GM12878 (cell line): ENCODE measurements at regions not wholly inside any gene's neighbourhood (a gene's known extent, or its start where the extent isn't known, plus 50 kb on each side); places are given as distances from the start of the nearest gene placed in this dataset.

ENCODE experiments used
- ATAC-seq: fragments of 200-7000 bp; cut with Tn5 transposase; 3 replicates; pipeline ENCODE4 v1.9.1; 2020; ENCODE audit warnings: mild to moderate bottlenecking, moderate library complexity
- BruUV-seq: library from RNA; stranded (reverse); fragments of 400-500 nt; replicated peaks from 2 replicates; lab custom pipeline; 2021; lab: Mats Ljungman, UMichigan
- CTCF ChIA-PET: fragments of 300-600 bp; sonication (Branson Sonifier 250); formaldehyde crosslinking; extraction: SDS; loops from one replicate; lab custom pipeline; 2021; ENCODE audit warnings: inconsistent platforms; lab: Yijun Ruan, JAX
- POLR2A ChIA-PET: fragments of 350-600 bp; formaldehyde crosslinking; extraction: SDS; loops from one replicate; lab custom pipeline; 2021; ENCODE audit warnings: inconsistent platforms; lab: Charles Lee
- RAD21 ChIA-PET: fragments of 300-600 bp; sonication (Branson Sonifier 250); formaldehyde crosslinking; loops from one replicate; lab custom pipeline; 2023; ENCODE audit warnings: antibody characterized with exemption; ENCODE audit not compliant: unreplicated experiment; lab: Charles Lee
- SMC1A ChIA-PET: fragments of 300-600 bp; sonication (Branson Sonifier 250); formaldehyde crosslinking; loops from one replicate; lab custom pipeline; 2023; ENCODE audit not compliant: unreplicated experiment, uncharacterized antibody; lab: Charles Lee
- DNase-seq: peaks from one replicate; pipeline ENCODE4 v3.0.0-alpha.2; 2011; ENCODE audit warnings: low read depth, low spot score
- FAIRE-seq: peaks from 3 replicates; lab custom pipeline; 2011; peaks lifted over from hg19 to GRCh38; lab: Jason Lieb, UNC
- H2AFZ ChIP-seq: 2 replicates; pipeline ENCODE4 v1.6.0; 2011; ENCODE audit warnings: low read depth, low read length, control low read depth; ENCODE audit not compliant: control insufficient read depth
- H3K27ac ChIP-seq: 2 replicates; pipeline ENCODE4 v1.5.1; 2011; ENCODE audit warnings: control low read depth; ENCODE audit not compliant: control insufficient read depth, insufficient read depth
- H3K27me3 ChIP-seq, 2 experiments: replicated peaks in 1 of 2; 2 replicates each; pipeline versions ENCODE4 v1.6.0 to v1.6.1; 2011; ENCODE audit warnings: low read length in 1 of 2; ENCODE audit not compliant: control insufficient read depth in 2 of 2, insufficient read depth in 2 of 2
- H3K36me3 ChIP-seq, 2 experiments: 2 replicates each; pipeline ENCODE4 v1.5.1; 2011; ENCODE audit warnings: low read length in 1 of 2; ENCODE audit not compliant: control insufficient read depth in 2 of 2, insufficient read depth in 2 of 2
- H3K4me1 ChIP-seq: 2 replicates; pipeline ENCODE4 v1.6.1; 2011; ENCODE audit warnings: mild to moderate bottlenecking, low read length, moderate library complexity, mixed read lengths; ENCODE audit not compliant: control insufficient read depth, insufficient read depth
- H3K4me2 ChIP-seq: 2 replicates; pipeline ENCODE4 v1.6.0; 2011; ENCODE audit warnings: control low read depth; ENCODE audit not compliant: control insufficient read depth, insufficient read depth
- H3K4me3 ChIP-seq: fragments of 200-600 bp; sonication (generic); 2 replicates; pipeline ENCODE4 v1.5.1; 2016
- H3K79me2 ChIP-seq: 2 replicates; pipeline ENCODE4 v1.6.0; 2011; ENCODE audit warnings: low read length; ENCODE audit not compliant: control insufficient read depth, insufficient read depth
- H3K9ac ChIP-seq: 2 replicates; pipeline ENCODE4 v1.8.0; 2011; ENCODE audit warnings: low read length, control low read depth, mixed read lengths; ENCODE audit not compliant: control insufficient read depth, insufficient read depth
- H3K9me3 ChIP-seq: replicated peaks from 3 replicates; pipeline ENCODE4 v1.5.1; 2011; ENCODE audit warnings: mild to moderate bottlenecking, low read length; ENCODE audit not compliant: control insufficient read depth, insufficient read depth
- H4K20me1 ChIP-seq: 2 replicates; pipeline ENCODE4 v1.6.0; 2011; ENCODE audit not compliant: control insufficient read depth, insufficient read depth
- IKZF1 ChIP-seq: fragments of 450-650 bp; conservative IDR thresholded peaks from 2 replicates; pipeline ENCODE4 v1.6.1; 2017; ENCODE audit warnings: antibody characterized with exemption, mild to moderate bottlenecking
- LARP7 ChIP-seq: fragments of 450-650 bp; IDR thresholded peaks from 2 replicates; pipeline ENCODE4 v1.6.1; 2017; ENCODE audit warnings: mild to moderate bottlenecking
- MEF2B ChIP-seq: fragments of 450-650 bp; IDR thresholded peaks from 2 replicates; pipeline ENCODE4 v1.6.1; 2018; ENCODE audit warnings: mild to moderate bottlenecking, moderate library complexity; ENCODE audit not compliant: partially characterized antibody, poor library complexity, severe bottlenecking
- RAD21 ChIP-seq: IDR thresholded peaks from 2 replicates; pipeline ENCODE4 v1.6.1; 2011; ENCODE audit warnings: mild to moderate bottlenecking, low read depth, low read length, moderate library complexity; ENCODE audit not compliant: insufficient read depth
- RFX5 ChIP-seq: IDR thresholded peaks from 2 replicates; pipeline ENCODE4 v1.6.1; 2011; ENCODE audit warnings: low read depth, low read length, improper control_type of control experiment
- ZBTB40 ChIP-seq: fragments of 450-650 bp; IDR thresholded peaks from 2 replicates; pipeline ENCODE4 v1.6.1; 2016; ENCODE audit warnings: mild to moderate bottlenecking, moderate library complexity, borderline replicate concordance
- ZSCAN29 ChIP-seq: fragments of 450-650 bp; IDR thresholded peaks from 2 replicates; pipeline ENCODE4 v1.6.1; 2017; ENCODE audit warnings: mild to moderate bottlenecking, moderate library complexity
- WGBS: methylation state at CpG from one replicate; pipeline ENCODE4 v1.1.6; 2016; ENCODE audit warnings: low lambda C conversion rate; ENCODE audit not compliant: insufficient replicate concordance, insufficient coverage; ENCODE audit errors: missing lambda C conversion rate; 5-methylcytosine and 5-hydroxymethylcytosine counted together
- in situ Hi-C: fragments of 300-500 bp; cut with MboI; formaldehyde crosslinking; loops from 9 replicates; pipeline ENCODE4 v1.14.3; 2018; ENCODE audit warnings: mixed read lengths
- intact Hi-C: fragments of 100-400 bp; cut with micrococcal nuclease; formaldehyde crosslinking; loops from one replicate; pipeline ENCODE4 v1.14.2; 2022; ENCODE audit not compliant: unreplicated experiment
- TF ChIP-seq, protein P1 (sequence below): IDR thresholded peaks from 2 replicates; pipeline ENCODE4 v1.6.1; 2012; ENCODE audit warnings: low read length, inconsistent platforms

DNA sequence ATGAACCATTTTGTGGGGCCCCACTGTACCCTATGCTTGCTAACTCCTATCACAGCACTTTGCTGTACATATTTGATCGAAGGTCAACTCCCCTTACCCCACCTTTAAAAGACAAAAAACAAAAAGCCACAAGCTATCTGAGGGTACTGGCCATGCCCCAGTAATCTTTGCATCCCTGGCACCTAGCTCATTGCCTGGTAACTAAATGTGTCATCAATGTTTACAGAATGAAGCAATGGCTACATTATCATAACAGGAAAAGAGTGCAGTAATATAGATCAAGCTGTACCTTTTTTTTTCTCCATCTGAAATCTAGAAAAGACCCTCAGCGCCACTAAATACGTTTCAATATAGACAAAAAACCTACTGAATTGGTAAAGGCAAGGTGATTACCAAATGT lies 188.0 kb downstream of the ELAVL2 start:
- no TSS peak for BruUV-seq
- Histone ChIP-seq H3K9me3 (no peaks in the 10 kb centered on the region), H3K36me3 (no peaks in the 10 kb centered on the region), H3K79me2 (no peaks in the 10 kb centered on the region), H3K9ac (no peak overlapping the region), H4K20me1 (no peaks in the 10 kb centered on the region), H3K27ac (no peak overlapping the region), H3K27me3 (no peaks in the 10 kb centered on the region), H3K4me2 (no peak overlapping the region), H3K4me3 (no peak overlapping the region), H2AFZ (no peak overlapping the region), H3K4me1 (no peaks in the 10 kb centered on the region)
- SMC1A ChIA-PET = interaction anchor here (0.7 to 2.1 kb wide), 5 partner anchors 9 to 262 kb away, joined by 3 to 9 read pairs (median 4); no protein-coding TSS in a partner anchor
- in situ Hi-C loops (no loop called here), intact Hi-C loops (no loop called here)
- DNase-seq (no peak), FAIRE-seq (no peak), ATAC-seq (peak; percentile 31)
- RAD21 ChIA-PET = no interaction called here
- POLR2A ChIA-PET = no interaction called here
- TF ChIP-seq RFX5 (no peak), MEF2B (no peak), ZBTB40 (no peak), LARP7 (no peak), RAD21 (no peak), IKZF1 (no peak), ZSCAN29 (no peak)
- TF ChIP-seq, protein P1, sequence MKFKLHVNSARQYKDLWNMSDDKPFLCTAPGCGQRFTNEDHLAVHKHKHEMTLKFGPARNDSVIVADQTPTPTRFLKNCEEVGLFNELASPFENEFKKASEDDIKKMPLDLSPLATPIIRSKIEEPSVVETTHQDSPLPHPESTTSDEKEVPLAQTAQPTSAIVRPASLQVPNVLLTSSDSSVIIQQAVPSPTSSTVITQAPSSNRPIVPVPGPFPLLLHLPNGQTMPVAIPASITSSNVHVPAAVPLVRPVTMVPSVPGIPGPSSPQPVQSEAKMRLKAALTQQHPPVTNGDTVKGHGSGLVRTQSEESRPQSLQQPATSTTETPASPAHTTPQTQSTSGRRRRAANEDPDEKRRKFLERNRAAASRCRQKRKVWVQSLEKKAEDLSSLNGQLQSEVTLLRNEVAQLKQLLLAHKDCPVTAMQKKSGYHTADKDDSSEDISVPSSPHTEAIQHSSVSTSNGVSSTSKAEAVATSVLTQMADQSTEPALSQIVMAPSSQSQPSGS = no peak
- CTCF ChIA-PET = no interaction called here
- WGBS = 7% methylated on average over 3 of the region's 3 CpGs
